HepG2 (cell line): ENCODE measurements at regions not wholly inside any gene's neighbourhood (a gene's known extent, or its start where the extent isn't known, plus 50 kb on each side); places are given as distances from the start of the nearest gene placed in this dataset.

Experiments
- EZH2 ChIP-seq: conservative IDR thresholded peaks from 2 replicates; pipeline ENCODE4 v1.6.1; 2012; ENCODE audit warnings: mild to moderate bottlenecking, low read depth, low read length, moderate library complexity
- MAZ ChIP-seq, 2 experiments: sonication (generic) in 1 of 2; formaldehyde crosslinking in 1 of 2; IDR thresholded peaks; 2 replicates each; pipeline versions ENCODE4 v1.5.0 to v1.6.1; 2012 to 2020; ENCODE audit warnings: low read depth in 2 of 2, mild to moderate bottlenecking in 2 of 2, borderline replicate concordance in 1 of 2, improper control_type of control experiment in 1 of 2, low read length in 1 of 2, missing genetic modification reagents in 1 of 2, moderate library complexity in 1 of 2
- NBN ChIP-seq: fragments of 450-650 bp; conservative IDR thresholded peaks from 2 replicates; pipeline ENCODE4 v1.6.1; 2017
- RFX5 ChIP-seq: IDR thresholded peaks from 2 replicates; pipeline ENCODE4 v1.6.1; 2011; ENCODE audit warnings: low read depth, low read length, improper control_type of control experiment
- SRSF9 ChIP-seq: fragments of 200-400 bp; formaldehyde crosslinking; IDR thresholded peaks from 2 replicates; pipeline ENCODE4 v1.6.1; 2018; ENCODE audit warnings: borderline replicate concordance, mild to moderate bottlenecking, low read depth, low read length; ENCODE audit not compliant: insufficient read depth, poor library complexity, severe bottlenecking
- XRCC5 ChIP-seq: fragments of 200-400 bp; formaldehyde crosslinking; optimal IDR thresholded peaks from 2 replicates; pipeline ENCODE3; 2017; ENCODE audit warnings: mild to moderate bottlenecking, low read length
- ZNF207 ChIP-seq: fragments of 450-650 bp; IDR thresholded peaks from 2 replicates; pipeline ENCODE4 v1.6.1; 2016; ENCODE audit warnings: antibody characterized with exemption, borderline replicate concordance
- TF ChIP-seq, protein P1 (sequence below): sonication (generic); formaldehyde crosslinking; IDR thresholded peaks from 2 replicates; pipeline ENCODE4 v1.5.0; 2020; ENCODE audit warnings: mild to moderate bottlenecking, missing genetic modification reagents, moderate library complexity
- TF ChIP-seq, protein P2 (sequence below): sonication (generic); formaldehyde crosslinking; IDR thresholded peaks from 2 replicates; pipeline ENCODE4 v1.5.1; 2020; ENCODE audit warnings: mild to moderate bottlenecking, missing genetic modification reagents, moderate library complexity
- TF ChIP-seq, protein P3 (sequence below): sonication (generic); formaldehyde crosslinking; IDR thresholded peaks from 2 replicates; pipeline ENCODE4 v1.8.0; 2022; ENCODE audit warnings: missing genetic modification reagents, mild to moderate bottlenecking, borderline replicate concordance
- TF ChIP-seq, protein P4 (sequence below): sonication (generic); formaldehyde crosslinking; IDR thresholded peaks from 2 replicates; pipeline ENCODE4 v1.4.0; 2020; ENCODE audit warnings: mild to moderate bottlenecking, missing genetic modification reagents
- TF ChIP-seq, protein P5 (sequence below): sonication (generic); formaldehyde crosslinking; conservative IDR thresholded peaks from 2 replicates; pipeline ENCODE4 v1.4.0; 2020; ENCODE audit warnings: missing genetic modification reagents

DNA sequence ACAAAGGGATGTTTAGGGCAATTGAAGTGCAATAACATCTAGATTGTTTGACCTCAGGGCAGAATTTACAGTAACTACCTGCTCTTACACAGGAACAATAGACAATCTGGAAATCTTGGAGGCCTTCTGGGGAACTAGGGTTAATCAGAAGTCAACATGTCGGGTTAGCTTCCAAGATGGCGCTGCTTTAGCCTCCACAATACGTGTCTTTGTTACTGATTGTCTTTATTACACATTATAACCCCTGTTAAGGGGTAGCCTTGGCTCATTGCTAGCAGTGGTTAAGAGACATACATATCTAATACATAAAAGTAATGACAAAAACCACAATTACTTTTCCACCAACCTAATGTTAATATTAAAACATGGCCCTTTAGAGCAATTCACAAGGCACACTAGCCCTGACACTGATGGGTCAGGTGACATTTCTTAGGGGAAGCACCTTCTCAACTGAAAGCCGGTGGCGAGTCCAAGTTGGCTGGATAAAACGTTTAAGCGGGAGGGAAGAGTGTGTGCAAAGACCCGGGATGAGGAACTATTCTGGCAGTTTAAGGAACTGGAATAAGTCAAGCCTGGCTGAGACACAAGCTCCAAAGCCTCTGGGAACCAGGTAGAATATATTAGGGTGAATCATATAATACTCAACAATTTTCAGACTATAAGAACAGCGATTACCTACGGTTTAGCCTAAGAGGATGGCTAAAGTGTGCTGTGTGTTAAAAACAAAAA is 236.9 kb downstream of the BCAS1 start:
- no peak for TF ChIP-seq ZNF207
- TF ChIP-seq, protein P1, sequence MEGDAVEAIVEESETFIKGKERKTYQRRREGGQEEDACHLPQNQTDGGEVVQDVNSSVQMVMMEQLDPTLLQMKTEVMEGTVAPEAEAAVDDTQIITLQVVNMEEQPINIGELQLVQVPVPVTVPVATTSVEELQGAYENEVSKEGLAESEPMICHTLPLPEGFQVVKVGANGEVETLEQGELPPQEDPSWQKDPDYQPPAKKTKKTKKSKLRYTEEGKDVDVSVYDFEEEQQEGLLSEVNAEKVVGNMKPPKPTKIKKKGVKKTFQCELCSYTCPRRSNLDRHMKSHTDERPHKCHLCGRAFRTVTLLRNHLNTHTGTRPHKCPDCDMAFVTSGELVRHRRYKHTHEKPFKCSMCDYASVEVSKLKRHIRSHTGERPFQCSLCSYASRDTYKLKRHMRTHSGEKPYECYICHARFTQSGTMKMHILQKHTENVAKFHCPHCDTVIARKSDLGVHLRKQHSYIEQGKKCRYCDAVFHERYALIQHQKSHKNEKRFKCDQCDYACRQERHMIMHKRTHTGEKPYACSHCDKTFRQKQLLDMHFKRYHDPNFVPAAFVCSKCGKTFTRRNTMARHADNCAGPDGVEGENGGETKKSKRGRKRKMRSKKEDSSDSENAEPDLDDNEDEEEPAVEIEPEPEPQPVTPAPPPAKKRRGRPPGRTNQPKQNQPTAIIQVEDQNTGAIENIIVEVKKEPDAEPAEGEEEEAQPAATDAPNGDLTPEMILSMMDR (CRISPR knock-in tag), result no peak
- TF ChIP-seq NBN, result no peak
- TF ChIP-seq, protein P2, sequence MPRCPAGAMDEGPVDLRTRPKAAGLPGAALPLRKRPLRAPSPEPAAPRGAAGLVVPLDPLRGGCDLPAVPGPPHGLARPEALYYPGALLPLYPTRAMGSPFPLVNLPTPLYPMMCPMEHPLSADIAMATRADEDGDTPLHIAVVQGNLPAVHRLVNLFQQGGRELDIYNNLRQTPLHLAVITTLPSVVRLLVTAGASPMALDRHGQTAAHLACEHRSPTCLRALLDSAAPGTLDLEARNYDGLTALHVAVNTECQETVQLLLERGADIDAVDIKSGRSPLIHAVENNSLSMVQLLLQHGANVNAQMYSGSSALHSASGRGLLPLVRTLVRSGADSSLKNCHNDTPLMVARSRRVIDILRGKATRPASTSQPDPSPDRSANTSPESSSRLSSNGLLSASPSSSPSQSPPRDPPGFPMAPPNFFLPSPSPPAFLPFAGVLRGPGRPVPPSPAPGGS (CRISPR knock-in tag), result no peak
- TF ChIP-seq, protein P3, sequence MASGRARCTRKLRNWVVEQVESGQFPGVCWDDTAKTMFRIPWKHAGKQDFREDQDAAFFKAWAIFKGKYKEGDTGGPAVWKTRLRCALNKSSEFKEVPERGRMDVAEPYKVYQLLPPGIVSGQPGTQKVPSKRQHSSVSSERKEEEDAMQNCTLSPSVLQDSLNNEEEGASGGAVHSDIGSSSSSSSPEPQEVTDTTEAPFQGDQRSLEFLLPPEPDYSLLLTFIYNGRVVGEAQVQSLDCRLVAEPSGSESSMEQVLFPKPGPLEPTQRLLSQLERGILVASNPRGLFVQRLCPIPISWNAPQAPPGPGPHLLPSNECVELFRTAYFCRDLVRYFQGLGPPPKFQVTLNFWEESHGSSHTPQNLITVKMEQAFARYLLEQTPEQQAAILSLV (CRISPR knock-in tag), result no peak
- TF ChIP-seq, protein P4, sequence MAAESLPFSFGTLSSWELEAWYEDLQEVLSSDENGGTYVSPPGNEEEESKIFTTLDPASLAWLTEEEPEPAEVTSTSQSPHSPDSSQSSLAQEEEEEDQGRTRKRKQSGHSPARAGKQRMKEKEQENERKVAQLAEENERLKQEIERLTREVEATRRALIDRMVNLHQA (CRISPR knock-in tag), result no peak
- TF ChIP-seq MAZ (IDR thresholded peaks at IDR 0.05; ENCODE audit: borderline replicate concordance, low read depth, low read length), result no peak
- no peak for TF ChIP-seq MAZ (CRISPR knock-in tag; IDR thresholded peaks at IDR 0.05; ENCODE audit: low read depth)
- TF ChIP-seq, protein P5, sequence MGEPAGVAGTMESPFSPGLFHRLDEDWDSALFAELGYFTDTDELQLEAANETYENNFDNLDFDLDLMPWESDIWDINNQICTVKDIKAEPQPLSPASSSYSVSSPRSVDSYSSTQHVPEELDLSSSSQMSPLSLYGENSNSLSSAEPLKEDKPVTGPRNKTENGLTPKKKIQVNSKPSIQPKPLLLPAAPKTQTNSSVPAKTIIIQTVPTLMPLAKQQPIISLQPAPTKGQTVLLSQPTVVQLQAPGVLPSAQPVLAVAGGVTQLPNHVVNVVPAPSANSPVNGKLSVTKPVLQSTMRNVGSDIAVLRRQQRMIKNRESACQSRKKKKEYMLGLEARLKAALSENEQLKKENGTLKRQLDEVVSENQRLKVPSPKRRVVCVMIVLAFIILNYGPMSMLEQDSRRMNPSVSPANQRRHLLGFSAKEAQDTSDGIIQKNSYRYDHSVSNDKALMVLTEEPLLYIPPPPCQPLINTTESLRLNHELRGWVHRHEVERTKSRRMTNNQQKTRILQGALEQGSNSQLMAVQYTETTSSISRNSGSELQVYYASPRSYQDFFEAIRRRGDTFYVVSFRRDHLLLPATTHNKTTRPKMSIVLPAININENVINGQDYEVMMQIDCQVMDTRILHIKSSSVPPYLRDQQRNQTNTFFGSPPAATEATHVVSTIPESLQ (CRISPR knock-in tag), result no peak
- no peak for TF ChIP-seq XRCC5
- TF ChIP-seq EZH2, result no peak
- no peak for TF ChIP-seq RFX5
- no peak for TF ChIP-seq SRSF9
